Kidney epithelial cell (primary cell): ENCODE measurements at regions not wholly inside any gene's neighbourhood (a gene's known extent, or its start where the extent isn't known, plus 50 kb on each side); places are given as distances from the start of the nearest gene placed in this dataset.

Experiments
- DNase-seq: peaks from one replicate; pipeline ENCODE4 v3.0.0-alpha.2; 2010; ENCODE audit warnings: low read depth
- H3K27me3 ChIP-seq: 2 replicates; pipeline ENCODE4 v1.6.0; 2011; ENCODE audit warnings: low read length; ENCODE audit not compliant: control insufficient read depth, insufficient read depth
- H3K36me3 ChIP-seq: 2 replicates; pipeline ENCODE4 v1.5.1; 2011; ENCODE audit warnings: low read length; ENCODE audit not compliant: control insufficient read depth, insufficient read depth
- H3K4me3 ChIP-seq: 2 replicates; pipeline ENCODE4 v1.5.1; 2011; ENCODE audit warnings: low read depth, mild to moderate bottlenecking, control low read depth, low read length
- TF ChIP-seq, protein P1 (sequence below): IDR thresholded peaks from 2 replicates; pipeline ENCODE4 v1.5.1; 2011; ENCODE audit warnings: mild to moderate bottlenecking, moderate library complexity, low read length, control low read depth, inconsistent platforms; ENCODE audit not compliant: insufficient read depth, poor library complexity, severe bottlenecking

DNA sequence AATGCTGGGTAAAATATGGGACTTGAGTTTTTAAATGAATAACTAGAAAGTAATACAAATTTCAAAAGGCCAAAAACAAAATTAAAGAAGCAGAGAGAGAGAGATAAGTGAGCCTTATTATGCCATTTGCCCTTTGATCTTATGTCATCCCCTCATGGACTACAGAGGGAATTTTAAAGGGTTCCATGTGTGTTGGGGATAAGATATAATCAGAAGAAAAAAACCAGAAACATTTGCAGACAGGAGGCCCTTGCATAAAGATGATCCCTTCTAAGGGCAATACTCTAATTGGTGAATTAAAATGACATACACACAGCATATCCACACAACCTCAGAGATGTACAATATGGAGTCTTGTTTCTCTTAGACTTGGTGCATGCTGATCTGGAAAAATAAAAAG lies 406.6 kb upstream of the LARGE1 start:
- TF ChIP-seq, protein P1, sequence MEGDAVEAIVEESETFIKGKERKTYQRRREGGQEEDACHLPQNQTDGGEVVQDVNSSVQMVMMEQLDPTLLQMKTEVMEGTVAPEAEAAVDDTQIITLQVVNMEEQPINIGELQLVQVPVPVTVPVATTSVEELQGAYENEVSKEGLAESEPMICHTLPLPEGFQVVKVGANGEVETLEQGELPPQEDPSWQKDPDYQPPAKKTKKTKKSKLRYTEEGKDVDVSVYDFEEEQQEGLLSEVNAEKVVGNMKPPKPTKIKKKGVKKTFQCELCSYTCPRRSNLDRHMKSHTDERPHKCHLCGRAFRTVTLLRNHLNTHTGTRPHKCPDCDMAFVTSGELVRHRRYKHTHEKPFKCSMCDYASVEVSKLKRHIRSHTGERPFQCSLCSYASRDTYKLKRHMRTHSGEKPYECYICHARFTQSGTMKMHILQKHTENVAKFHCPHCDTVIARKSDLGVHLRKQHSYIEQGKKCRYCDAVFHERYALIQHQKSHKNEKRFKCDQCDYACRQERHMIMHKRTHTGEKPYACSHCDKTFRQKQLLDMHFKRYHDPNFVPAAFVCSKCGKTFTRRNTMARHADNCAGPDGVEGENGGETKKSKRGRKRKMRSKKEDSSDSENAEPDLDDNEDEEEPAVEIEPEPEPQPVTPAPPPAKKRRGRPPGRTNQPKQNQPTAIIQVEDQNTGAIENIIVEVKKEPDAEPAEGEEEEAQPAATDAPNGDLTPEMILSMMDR: no peak
- H3K4me3 ChIP-seq: no peak overlapping the region
- H3K36me3 ChIP-seq: no peaks in the 10 kb centered on the region
- DNase-seq: no peak
- H3K27me3 ChIP-seq: no peaks in the 10 kb centered on the region

DNA sequence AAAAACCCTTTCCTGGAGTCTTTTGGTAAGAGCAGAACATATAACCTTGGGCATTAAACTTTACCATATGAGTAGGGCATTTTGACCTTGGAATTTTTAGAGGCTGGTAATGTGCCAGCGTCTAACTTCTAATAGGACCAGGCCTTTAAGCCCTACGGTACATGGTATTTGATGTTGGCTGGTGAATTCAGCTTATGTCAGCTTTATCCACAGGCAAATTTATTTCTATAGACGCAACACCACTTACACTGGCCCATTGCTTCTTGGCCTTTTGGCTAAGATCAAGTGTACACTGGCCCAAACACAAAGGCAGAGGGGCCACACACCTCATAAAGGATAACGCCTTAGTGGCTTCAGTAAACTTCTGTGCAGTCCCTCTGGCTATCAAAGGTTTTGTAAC lies 410.2 kb upstream of the LARGE1 start:
- Histone ChIP-seq H3K27me3 (no peaks in the 10 kb centered on the region), H3K4me3 (no peak overlapping the region), H3K36me3 (no peaks in the 10 kb centered on the region)
- no peak for DNase-seq
- TF ChIP-seq, protein P1: no peak

GRCh38 chr22:34333285-34333684 lies 413.0 kb upstream of the LARGE1 start:
- DNase-seq: no peak
- Histone ChIP-seq H3K4me3 (no peak overlapping the region), H3K27me3 (no peaks in the 10 kb centered on the region), H3K36me3 (no peaks in the 10 kb centered on the region)
- TF ChIP-seq, protein P1: no peak

GRCh38 chr22:34334893-34335292 lies 414.6 kb upstream of the LARGE1 start:
- no peak for DNase-seq
- TF ChIP-seq, protein P1: no peak

DNA sequence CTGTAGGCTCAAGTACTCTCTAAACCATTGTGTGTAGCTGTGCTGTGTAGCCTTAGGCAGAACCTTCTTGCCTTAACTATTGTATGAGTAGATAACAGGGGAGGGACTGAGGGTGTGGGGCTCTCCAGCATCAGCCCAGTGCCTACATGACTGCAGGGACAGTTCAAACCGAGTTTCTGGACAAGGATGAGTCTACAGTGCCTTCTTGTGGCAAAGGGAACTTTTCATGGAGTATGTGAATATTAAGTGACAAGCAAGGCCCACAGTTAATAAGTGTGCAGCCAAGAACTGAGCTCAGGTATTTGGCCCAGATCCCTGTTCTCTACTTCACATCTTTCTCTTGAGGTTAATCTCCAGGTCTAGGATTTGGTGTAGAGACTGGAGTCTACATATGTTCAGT lies 424.4 kb upstream of the LARGE1 start:
- TF ChIP-seq, protein P1: no peak
- no peak for DNase-seq
- H3K27me3 ChIP-seq: no peaks in the 10 kb centered on the region
- H3K4me3 ChIP-seq: no peak overlapping the region
- no peaks in the 10 kb centered on the region for H3K36me3 ChIP-seq

More at GRCh38 chr22:34334893-34335292, 414.6 kb upstream of the LARGE1 start:
- Histone ChIP-seq H3K4me3 (no peak overlapping the region), H3K36me3 (no peaks in the 10 kb centered on the region), H3K27me3 (no peaks in the 10 kb centered on the region)

- no peak for DNase-seq
- no peak overlapping the region for H3K4me3 ChIP-seq
- no peaks in the 10 kb centered on the region for H3K27me3 ChIP-seq
- no peaks in the 10 kb centered on the region for H3K36me3 ChIP-seq
- TF ChIP-seq, protein P1: no peak
Observed at GRCh38 chr22:34354071-34354817, 434.0 kb upstream of the LARGE1 start.
